Gastrocnemius medialis (tissue), 4 donors: ENCODE measurements at regions not wholly inside any gene's neighbourhood (a gene's known extent, or its start where the extent isn't known, plus 50 kb on each side); places are given as distances from the start of the nearest gene placed in this dataset.

ENCODE experiments used
- POLR2A ChIP-seq, 2 donors: fragments of 450-650 bp; IDR thresholded peaks; one replicate each; pipeline ENCODE4 v1.6.1; 2017; ENCODE audit warnings: antibody characterized with exemption in 2 of 2, mild to moderate bottlenecking in 2 of 2, moderate library complexity in 2 of 2
- TF ChIP-seq, protein P1 (sequence below), 5 experiments: fragments of 450-650 bp in 3 of 5; fragments of 200-600 bp in 2 of 5; sonication (generic) in 2 of 5; IDR thresholded peaks in 4 of 5; conservative IDR thresholded peaks in 1 of 5; 1 replicate in 4 of 5; 2 replicates in 1 of 5; pipeline ENCODE4 v1.5.1; 2016 to 2019; ENCODE audit warnings: antibody characterized with exemption in 5 of 5, mild to moderate bottlenecking in 3 of 5, moderate library complexity in 3 of 5

DNA sequence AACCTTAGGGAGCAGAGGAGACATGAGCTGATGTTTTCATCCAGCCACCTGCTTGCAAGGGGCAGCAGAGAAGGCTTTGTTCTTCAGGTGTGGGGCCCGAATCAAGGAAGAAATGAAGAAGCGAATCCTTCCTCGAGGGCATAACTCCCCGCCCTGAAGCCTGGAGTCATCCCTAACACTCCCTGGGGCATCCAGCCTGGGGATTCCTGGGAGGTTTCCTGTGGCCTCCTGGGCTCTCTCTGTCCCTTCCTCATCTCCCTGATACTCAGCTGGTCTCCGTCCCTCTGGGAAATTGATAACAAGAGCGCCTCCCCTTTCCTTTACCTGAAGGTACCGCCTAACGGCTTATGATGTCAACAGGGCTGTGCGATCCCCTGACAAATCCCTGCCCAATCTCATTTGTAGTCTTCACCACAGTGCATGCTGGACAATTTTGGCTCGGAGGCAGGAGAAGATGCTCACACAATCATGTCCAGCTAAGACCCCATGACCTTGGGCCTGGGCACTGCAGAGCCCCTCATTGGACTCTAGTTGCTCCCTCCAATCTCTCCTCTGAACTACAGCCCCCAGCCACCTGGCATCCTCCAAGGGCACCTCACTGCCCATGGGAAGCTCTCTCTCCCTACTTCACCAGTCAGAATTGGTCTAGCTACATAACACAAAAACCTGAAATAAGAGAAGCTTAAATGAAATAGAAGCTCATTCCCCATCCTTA is 80.6 kb upstream of the RTL6 start:
- no peak for TF ChIP-seq POLR2A (IDR thresholded peaks at IDR 0.05)
- TF ChIP-seq, protein P1, sequence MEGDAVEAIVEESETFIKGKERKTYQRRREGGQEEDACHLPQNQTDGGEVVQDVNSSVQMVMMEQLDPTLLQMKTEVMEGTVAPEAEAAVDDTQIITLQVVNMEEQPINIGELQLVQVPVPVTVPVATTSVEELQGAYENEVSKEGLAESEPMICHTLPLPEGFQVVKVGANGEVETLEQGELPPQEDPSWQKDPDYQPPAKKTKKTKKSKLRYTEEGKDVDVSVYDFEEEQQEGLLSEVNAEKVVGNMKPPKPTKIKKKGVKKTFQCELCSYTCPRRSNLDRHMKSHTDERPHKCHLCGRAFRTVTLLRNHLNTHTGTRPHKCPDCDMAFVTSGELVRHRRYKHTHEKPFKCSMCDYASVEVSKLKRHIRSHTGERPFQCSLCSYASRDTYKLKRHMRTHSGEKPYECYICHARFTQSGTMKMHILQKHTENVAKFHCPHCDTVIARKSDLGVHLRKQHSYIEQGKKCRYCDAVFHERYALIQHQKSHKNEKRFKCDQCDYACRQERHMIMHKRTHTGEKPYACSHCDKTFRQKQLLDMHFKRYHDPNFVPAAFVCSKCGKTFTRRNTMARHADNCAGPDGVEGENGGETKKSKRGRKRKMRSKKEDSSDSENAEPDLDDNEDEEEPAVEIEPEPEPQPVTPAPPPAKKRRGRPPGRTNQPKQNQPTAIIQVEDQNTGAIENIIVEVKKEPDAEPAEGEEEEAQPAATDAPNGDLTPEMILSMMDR (IDR thresholded peaks at IDR 0.05 in 4 of 5, conservative IDR thresholded peaks at IDR 0.05 in 1 of 5), result no peak
